Activated CD4-positive, alpha-beta T cell treated with anti-CD3 and anti-CD28 coated beads, Interleukin-10, Interleukin-2, amounts not matched to agents 100 ng/mL and 50 ng/mL, durations not matched to agents 16 hours and 8 hours (primary cell): ENCODE measurements at regions not wholly inside any gene's neighbourhood (a gene's known extent, or its start where the extent isn't known, plus 50 kb on each side); places are given as distances from the start of the nearest gene placed in this dataset.
A peak's percentile ranks its signal among the peaks of the same experiment; 100 is the strongest.
"Not testable (repeated sequence)": the region's sequence is repeated elsewhere in the genome, so short reads cannot be mapped to it uniquely, and the experiment has no call there.

Experiments used
- DNase-seq: peaks from one replicate; pipeline ENCODE4 v3.0.0-alpha.2; 2020

GRCh38 chr6:4447639-4448330 is 312.4 kb upstream of the ECI2 start:
- DNase-seq, result no peak

GRCh38 chr6:4446982-4447381 is 311.6 kb upstream of the ECI2 start:
- DNase-seq, result no peak

GRCh38 chr6:4441981-4442434 is 306.6 kb upstream of the ECI2 start:
- no peak for DNase-seq

- DNase-seq, result no peak
Measured at GRCh38 chr6:4439159-4439558, 303.8 kb upstream of the ECI2 start.

GRCh38 chr6:4437342-4437741 is 302.0 kb upstream of the ECI2 start:
- no peak for DNase-seq

GRCh38 chr6:4435981-4436445 is 300.6 kb upstream of the ECI2 start:
- DNase-seq, result no peak

- no peak for DNase-seq
Measured at GRCh38 chr6:4434655-4435054, 299.3 kb upstream of the ECI2 start.

- no peak for DNase-seq
Measured at GRCh38 chr6:4433199-4433598, 297.8 kb upstream of the ECI2 start.

- no peak for DNase-seq
Measured at GRCh38 chr6:4426968-4427367, 291.6 kb upstream of the ECI2 start.

GRCh38 chr6:4421837-4422236 is 286.5 kb upstream of the ECI2 start:
- no peak for DNase-seq

GRCh38 chr6:4420160-4420865 is 284.9 kb upstream of the ECI2 start:
- no peak for DNase-seq

- DNase-seq, result no peak
Measured at GRCh38 chr6:4415549-4415948, 280.2 kb upstream of the ECI2 start.

GRCh38 chr6:4414078-4414477 is 278.7 kb upstream of the ECI2 start:
- not testable (repeated sequence) for DNase-seq

- DNase-seq, result no peak
Measured at GRCh38 chr6:4413073-4413472, 277.7 kb upstream of the ECI2 start.

- DNase-seq, result no peak
Measured at GRCh38 chr6:4412488-4412887, 277.1 kb upstream of the ECI2 start.

GRCh38 chr6:4412077-4412476 is 276.7 kb upstream of the ECI2 start:
- no peak for DNase-seq

GRCh38 chr6:4407710-4408109 is 272.3 kb upstream of the ECI2 start:
- DNase-seq, result not testable (repeated sequence)

GRCh38 chr6:4405621-4406212 is 270.3 kb upstream of the ECI2 start:
- DNase-seq, result no peak

GRCh38 chr6:4404415-4404814 is 269.0 kb upstream of the ECI2 start:
- no peak for DNase-seq

GRCh38 chr6:4403828-4404227 is 268.5 kb upstream of the ECI2 start:
- no peak for DNase-seq

GRCh38 chr6:4403023-4403752 is 267.8 kb upstream of the ECI2 start:
- no peak for DNase-seq

GRCh38 chr6:4402477-4402976 is 267.2 kb upstream of the ECI2 start:
- DNase-seq, result peak; percentile 11
